ENCODE measurements at regions not wholly inside any gene's neighbourhood (a gene's known extent, or its start where the extent isn't known, plus 50 kb on each side); places are given as distances from the start of the nearest gene placed in this dataset.

- no peak for DNase-seq
These were observed 270.8 kb upstream of the PPFIA2 start for GRCh38 chr12:82029936-82030335.

DNA sequence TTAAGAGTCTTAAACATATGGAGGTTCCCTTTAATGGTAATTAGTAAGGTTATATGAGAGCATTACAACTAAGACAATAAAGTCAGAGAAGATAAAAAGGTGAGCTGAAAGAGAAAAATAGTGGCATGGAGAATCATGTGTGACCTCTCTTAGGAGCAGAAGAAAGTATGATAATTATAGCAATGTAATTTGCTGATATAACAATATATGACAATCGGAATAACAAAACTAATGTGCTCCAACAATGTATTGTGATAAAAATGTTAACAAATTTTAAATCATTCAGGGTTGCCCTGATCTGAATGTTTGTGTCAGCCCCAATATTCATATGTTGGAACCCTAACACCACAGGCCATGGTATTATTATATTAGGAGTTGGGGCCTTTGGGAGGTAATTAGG, 269.6 kb upstream of the PPFIA2 start:
- DNase-seq = no peak

GRCh38 chr12:82027612-82028011, 268.5 kb upstream of the PPFIA2 start:
- no peak for DNase-seq

DNA sequence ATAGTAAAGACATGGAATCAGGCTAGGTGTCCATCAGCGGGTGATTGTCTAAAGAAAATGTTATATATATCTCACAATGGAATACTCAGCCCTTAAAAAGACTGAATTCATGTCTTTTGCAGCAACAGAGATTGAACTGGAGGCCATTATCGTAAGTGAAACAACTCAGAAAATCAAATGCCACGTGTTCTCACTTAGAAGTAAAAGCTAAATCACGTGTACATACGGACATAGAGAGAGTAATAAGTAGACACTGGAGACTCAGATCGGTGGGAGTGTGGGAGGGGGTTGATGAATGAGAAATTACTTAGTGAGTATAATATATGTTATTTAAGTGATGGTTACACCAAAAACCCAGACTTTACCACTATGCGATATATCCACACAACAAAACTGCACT, 266.3 kb upstream of the PPFIA2 start:
- no peak for DNase-seq

DNA sequence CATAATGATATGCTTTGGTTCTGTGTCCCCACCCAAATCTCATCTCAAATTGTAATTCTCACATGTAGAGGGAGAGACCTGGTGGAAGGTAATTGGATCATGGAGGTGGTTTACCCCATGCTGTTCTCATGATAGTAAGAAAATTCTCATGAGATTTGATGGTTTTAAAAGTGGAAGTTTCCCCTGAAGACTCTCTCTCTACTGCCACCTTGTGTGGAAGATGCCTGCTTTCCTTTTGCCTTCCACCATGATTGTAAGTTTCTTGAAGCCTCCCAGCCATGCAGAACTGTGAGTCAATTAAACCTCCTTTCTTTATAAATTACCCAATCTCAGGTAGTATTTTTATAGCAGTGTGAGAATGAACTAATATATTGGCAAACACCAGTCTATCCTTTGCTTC, 260.4 kb upstream of the PPFIA2 start:
- no peak for DNase-seq

GRCh38 chr12:82015623-82016347, 256.6 kb upstream of the PPFIA2 start:
- no peak for DNase-seq

- DNase-seq = no peak
These were observed 253.0 kb upstream of the PPFIA2 start for GRCh38 chr12:82012176-82012575.

GRCh38 chr12:82009524-82009923, 250.4 kb upstream of the PPFIA2 start:
- DNase-seq = no peak

DNA sequence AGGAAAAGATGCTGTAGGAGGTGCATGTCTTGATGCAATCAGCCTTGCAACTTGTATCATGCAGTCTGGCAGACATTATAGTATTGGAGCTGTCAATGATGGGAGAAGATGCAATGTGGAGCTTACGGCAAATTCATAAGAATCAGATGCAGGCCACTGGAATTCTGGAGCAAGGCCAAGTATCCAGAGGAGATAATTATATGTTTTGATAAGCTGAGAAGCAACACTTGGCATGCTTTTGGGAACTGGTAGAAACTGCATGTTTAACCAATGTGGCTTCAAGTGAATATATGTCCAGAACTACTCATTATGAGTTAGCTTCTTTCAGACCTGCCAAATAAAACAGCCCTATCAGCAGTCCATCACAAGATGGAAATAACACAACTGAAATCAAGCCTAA, 249.1 kb upstream of the PPFIA2 start:
- peak in 1 of 2 experiments; percentile 59 for DNase-seq

- no peak for DNase-seq
These were observed 239.7 kb upstream of the PPFIA2 start for GRCh38 chr12:81998761-81999378.

DNA sequence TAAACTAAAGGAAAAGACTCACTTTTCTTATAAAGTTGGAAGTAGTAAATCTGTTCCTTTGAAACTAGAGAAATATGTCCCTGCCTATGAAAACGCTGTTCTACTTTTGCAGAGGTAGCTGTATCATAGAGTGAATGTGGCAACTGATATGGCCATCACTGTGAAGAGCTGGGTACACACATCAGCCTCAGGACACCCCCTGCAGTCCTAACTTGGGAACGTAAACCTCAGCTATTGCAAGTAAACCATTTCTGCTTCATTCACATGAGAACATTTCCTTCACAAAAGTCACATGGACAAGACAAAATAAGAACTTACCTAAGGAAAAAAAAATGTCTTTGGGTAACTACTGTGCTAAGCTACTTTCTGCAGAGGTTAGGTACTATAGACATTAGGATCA, 233.3 kb upstream of the PPFIA2 start:
- peak in 1 of 2 experiments; percentile 58 for DNase-seq

DNA sequence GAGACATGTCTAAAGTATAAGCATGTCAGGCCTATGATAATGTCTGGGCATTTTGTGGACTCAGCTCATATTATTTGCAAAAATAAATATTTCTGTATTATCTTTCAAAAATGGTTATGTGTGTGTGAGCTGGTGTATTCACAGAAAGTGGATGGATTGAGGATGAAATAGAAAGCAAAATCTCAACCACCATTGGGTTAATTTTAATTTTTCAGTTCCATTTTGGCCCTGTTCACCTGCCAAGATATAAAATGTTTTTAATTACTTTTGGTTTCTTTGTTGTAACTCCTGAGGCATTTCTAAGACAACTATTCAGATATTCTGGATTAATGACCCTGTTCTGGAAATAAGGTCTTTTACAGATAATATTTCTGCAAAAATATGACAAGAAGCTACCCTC, 232.7 kb upstream of the PPFIA2 start:
- no peak for DNase-seq

DNA sequence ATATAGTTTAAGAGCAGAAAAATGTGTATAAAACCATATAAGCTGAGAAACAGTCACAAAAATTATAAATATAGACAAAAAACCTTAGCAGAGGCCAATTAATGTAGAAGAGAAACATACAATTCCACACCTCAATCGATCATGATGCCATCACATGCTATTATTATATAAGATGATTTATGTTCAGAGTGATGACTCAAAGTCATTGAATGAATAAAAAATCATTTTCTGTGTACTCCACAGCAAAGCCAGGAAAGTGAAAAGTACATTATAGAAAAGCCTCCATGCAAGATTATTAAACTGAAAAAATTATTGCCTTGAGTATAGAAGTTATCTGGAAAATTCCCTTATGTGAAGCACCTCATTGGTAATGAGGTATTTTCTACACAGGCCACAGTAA, 229.2 kb upstream of the PPFIA2 start:
- DNase-seq = no peak

GRCh38 chr12:81987371-81987770, 228.2 kb upstream of the PPFIA2 start:
- no peak for DNase-seq

DNA sequence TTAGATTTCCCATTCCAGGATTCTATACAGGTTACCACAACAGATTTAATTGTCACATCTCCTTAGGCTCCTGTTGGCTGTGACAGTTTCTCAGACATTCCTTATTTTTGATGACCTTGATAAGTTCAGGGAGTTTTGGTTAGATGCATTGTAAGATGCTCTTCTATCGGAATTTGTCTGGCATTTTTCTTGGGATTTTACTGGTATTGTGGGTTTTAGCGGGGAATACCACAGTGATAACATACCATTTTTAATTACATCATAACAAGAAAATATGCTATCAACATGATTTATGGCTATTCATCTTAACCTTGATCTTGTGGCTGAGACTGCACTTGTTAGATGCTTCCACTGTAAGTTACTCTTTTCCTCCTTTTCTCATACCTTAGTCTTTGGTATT, 217.5 kb upstream of the PPFIA2 start:
- no peak for DNase-seq

- no peak for DNase-seq
These were observed 215.6 kb upstream of the PPFIA2 start for GRCh38 chr12:81974762-81975161.

- peak in 1 of 2 experiments; percentile 20 for DNase-seq
These were observed 209.3 kb upstream of the PPFIA2 start for GRCh38 chr12:81968421-81968820.

GRCh38 chr12:81963636-81964035, 204.5 kb upstream of the PPFIA2 start:
- no peak for DNase-seq

- DNase-seq = no peak
These were observed 203.9 kb upstream of the PPFIA2 start for GRCh38 chr12:81963026-81963425.

GRCh38 chr12:81962126-81962856, 203.1 kb upstream of the PPFIA2 start:
- no peak for DNase-seq

DNA sequence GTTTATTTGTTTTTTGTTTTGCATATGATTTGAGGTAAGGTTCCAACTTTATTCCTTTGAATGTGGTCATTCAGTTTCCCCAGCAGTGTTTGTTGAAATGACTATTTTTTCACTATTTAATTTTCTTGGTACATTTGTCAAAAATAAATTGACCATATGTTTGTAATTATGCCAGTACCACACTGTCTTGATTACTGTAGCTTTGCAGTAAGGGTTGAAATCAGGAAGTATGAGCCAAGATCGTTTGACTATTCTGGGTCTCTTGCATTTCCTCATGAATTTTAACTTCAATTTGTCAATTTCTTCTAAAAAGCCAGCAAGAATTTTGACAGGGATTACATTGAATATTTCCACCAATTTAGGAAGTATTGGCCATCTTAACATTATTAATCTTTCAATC, 199.3 kb upstream of the PPFIA2 start:
- no peak for DNase-seq

DNA sequence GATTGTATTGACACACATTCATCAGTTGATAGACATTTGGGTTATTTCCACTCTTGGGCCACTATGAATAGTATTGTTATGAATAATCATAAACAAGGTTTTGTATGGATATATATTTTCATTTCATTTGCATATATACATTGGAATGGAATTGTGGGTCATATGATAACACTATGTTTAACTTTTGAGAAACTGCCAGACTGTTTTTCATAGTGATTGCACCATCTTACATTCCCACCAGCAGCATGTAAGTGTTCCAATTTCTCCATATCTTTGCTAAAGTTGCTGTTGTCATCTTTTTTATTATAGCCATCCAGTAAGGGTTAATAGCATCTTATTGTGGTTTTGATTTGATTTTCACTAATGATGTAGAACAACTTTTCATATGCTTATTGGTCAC, 198.5 kb upstream of the PPFIA2 start:
- DNase-seq = no peak

DNA sequence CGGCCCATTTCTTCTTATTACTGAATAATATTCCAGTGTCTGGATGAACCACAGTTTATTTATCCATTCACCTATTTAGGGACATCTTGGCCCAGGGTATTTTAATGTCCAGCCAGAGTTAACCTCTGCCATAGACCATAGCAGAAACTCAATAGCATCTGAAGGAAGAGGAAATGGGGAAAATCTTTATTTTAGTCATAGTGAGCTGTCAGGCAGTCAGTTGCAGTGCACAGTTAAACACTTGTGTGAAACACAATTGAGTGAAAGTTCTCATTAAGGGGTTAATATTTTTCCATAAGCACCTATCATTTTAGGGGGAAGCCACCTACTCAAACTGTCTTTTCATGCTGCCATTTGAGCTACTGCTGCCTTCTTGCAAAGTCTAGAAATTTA, 197.3 kb upstream of the PPFIA2 start:
- no peak for DNase-seq

DNA sequence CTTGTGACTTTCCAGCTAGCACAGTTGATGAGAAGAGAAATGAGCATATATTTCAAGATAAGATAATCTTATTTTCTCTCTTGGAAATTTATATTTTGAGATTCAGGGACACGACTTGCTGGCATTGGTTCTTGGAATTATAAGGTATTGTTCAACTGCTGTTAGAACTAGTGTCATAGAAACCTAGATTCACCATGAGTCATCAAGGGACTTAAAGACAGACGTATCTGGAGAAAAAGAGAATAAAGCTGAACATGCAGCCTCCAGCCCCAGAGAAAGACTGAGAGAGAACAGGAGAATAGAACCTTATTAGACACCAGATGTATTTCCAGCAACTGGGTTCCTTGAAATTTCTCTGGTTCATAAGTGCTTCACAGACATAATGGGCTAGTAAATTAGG, 194.4 kb upstream of the PPFIA2 start:
- DNase-seq = no peak

All from NCI-H2081 (cell line).